NCI-H1105 treated with DMSO at 0.1 percent for 48 hours (cell line): ENCODE measurements at regions not wholly inside any gene's neighbourhood (a gene's known extent, or its start where the extent isn't known, plus 50 kb on each side); places are given as distances from the start of the nearest gene placed in this dataset.

Source experiments
- DNase-seq: peaks from one replicate; lab custom pipeline; 2025; lab: John Stamatoyannopoulos, UW

DNA sequence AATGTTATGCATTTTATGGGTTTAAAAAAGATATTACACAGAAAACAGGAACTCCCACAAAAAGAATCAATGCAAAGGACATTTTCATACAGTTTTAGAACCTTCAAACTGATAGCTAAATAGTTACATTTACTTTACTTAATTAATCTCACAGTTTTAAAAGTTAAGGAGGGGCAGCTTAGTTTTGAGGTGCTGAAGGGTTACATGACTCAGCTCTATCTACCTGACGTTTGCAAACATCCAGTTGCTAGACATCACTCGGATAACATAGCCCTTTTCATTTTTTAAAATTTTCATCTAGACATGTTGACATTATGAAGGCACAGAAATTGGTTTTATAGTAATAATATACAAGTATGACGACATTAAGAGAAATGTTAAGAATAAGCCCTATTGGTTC, 53.7 kb upstream of the HSD17B12 start:
- DNase-seq, result no peak
